ENCODE measurements at regions not wholly inside any gene's neighbourhood (a gene's known extent, or its start where the extent isn't known, plus 50 kb on each side); places are given as distances from the start of the nearest gene placed in this dataset.

- no peak for DNase-seq (ENCODE audit: low read depth in 3 of 3)
These were observed 69.0 kb upstream of the IL6 start for GRCh38 chr7:22658031-22658430.

- no peak for DNase-seq (ENCODE audit: low read depth in 3 of 3)
These were observed 69.5 kb upstream of the IL6 start for GRCh38 chr7:22657479-22657878.

GRCh38 chr7:22655781-22656180 lies 71.2 kb upstream of the IL6 start:
- DNase-seq (ENCODE audit: low read depth in 3 of 3) = no peak

DNA sequence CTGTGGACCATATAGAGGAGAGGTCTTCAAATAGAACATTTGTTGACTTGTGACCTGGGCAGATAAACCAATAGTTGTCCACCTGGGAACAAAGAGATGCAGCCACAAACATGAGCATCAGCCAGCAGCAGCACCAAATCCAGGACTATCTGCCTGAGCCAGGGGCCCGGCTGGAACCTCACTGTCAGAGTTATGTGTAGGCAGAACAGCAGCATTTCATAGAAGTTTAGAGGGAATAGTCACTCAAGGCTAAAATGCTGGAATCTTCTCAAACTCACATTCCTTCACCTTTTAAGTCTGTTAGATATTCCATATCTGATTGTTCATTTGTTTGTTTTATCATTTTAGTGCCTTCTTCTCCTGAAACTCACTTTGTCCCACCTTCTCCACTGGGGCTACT lies 72.2 kb upstream of the IL6 start:
- no peak for DNase-seq (ENCODE audit: low read depth in 3 of 3)

- DNase-seq (ENCODE audit: low read depth in 3 of 3) = no peak
These were observed 73.0 kb upstream of the IL6 start for GRCh38 chr7:22653951-22654350.

DNA sequence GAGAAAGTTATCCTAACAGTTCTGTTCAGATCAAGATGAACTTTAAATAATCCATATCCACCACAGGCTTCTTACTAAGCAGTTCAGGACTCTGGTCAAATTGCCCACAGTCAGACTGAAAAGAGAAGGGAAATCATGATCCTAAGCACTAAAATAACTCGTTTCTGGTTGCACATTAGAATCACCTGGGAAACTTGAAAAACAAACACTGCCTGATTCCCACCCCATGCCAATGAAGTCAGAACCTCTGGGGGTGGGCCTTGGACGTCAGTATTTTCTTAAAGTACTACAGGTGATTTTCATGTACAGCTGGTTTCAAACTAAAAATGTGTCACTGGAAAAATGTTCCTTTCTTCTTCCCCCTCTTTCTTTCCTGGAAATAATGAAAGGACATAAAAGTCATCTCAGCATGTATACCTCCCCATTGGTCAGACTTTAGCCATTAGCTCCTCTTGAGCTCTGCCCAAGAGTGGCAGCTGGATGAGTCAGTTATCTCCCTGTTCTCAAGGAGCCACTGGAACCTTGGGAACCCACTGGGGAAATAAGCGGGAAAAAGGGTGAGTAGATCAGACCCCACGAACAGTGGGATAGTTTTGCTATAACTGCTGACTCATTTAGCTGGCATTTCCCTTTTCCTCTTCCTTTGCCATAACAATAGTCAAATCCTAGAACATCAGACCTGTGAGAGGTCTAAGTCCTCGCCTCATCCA lies 75.3 kb upstream of the IL6 start:
- DNase-seq (ENCODE audit: low read depth in 3 of 3) = no peak

GRCh38 chr7:22651036-22651435 lies 76.0 kb upstream of the IL6 start:
- no peak for DNase-seq (ENCODE audit: low read depth in 3 of 3)

- DNase-seq (ENCODE audit: low read depth in 3 of 3) = no peak
These were observed 77.3 kb upstream of the IL6 start for GRCh38 chr7:22649686-22650085.

- no peak for DNase-seq (ENCODE audit: low read depth in 3 of 3)
These were observed 79.3 kb upstream of the IL6 start for GRCh38 chr7:22647451-22648257.

DNA sequence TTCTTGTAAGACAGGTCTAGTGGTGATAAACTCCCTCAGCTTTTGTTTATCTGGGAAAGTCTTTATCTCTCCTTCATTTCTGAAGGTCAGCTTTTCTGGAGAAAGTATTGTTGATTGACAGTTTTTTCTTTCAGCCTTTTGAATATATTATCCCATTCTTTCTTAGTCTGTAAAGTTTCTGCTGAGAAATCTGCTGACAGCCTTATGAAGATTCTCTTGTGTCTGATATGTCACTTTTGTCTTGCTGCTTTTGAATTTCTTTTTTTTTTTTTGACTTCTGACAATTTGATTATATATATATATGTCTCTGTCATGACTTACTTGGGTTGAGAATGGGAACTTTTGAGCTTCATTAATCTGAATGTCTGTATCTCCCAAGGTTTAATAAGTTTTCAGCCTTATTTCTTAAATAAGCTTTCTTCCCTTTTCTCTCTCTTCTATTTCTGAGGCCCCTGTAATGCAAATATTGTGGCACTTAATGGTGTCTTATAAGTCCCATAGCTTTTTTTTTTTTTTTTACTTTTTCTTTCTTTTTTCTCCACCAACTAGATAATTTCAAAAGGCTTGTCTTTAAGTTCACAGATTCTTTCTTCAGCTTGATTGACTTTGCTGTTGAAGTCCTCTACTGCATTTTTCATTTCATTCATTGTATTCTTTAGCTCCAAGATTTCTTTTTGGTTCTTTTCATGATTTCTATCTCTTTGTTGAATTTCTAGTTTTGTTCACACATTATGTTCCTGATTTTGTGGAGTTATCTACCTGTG lies 81.4 kb upstream of the IL6 start:
- no peak for DNase-seq (ENCODE audit: low read depth in 3 of 3)

DNA sequence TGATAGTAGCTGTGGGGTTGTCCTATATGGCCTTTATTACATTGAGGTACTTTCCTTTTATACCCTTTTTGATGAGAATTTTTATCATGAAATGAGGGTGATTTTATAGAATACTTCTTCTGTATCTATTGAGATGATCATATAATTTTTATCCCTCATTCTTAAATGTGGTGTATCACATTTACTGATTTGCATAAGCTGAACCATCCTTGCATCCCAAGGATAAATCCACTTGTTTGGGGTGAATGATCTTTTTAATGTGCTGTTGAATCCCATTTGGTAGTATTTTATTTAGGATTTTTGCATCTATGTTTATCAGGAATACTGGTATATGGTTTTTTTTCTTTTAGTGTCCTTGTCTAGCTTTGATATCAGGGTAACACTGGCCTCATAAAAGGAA lies 84.5 kb upstream of the IL6 start:
- no peak for DNase-seq (ENCODE audit: low read depth in 3 of 3)

DNA sequence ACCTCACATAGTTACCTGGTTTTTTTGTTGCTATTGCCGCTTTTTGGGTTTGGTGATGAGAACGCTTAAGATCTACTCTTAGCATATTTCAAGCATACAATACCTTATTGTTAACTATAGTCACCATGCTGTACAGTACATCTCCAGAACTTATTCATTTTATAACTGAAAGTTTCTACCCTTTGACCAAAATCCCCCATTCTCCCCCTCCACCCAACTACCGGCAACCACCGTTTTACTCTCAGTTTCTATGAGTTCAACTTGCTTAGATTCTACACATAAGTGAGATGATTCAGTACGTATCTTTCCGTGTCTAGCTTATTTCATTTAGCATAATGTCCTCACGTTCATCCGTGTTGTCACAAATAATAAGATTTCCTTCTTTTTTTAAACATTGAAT lies 86.7 kb upstream of the IL6 start:
- peak in 2 of 3 experiments; percentile 38 to 41 for DNase-seq (ENCODE audit: low read depth in 3 of 3)

GRCh38 chr7:22639396-22639795 lies 87.6 kb upstream of the IL6 start:
- no peak for DNase-seq (ENCODE audit: low read depth in 3 of 3)

DNA sequence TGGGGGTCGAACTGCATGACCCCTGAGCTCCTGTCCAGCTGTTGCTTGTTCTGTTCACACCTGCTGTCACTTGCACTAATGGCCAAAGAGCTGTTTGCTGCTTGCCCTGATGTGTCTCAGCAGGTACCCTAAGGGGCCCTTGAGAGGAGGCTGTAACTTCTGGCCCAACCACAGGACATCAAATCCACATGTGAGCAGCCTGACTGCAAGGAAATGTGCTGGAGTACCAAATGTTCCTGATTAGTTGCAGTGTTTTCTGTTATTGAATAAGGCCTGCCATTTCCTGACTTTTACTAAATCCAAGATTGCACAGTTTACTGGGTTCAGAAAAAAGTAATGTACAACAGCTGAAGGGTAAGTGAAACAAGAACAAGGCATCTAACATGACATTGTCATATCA lies 91.7 kb upstream of the IL6 start:
- DNase-seq (ENCODE audit: low read depth in 3 of 3) = no peak

DNA sequence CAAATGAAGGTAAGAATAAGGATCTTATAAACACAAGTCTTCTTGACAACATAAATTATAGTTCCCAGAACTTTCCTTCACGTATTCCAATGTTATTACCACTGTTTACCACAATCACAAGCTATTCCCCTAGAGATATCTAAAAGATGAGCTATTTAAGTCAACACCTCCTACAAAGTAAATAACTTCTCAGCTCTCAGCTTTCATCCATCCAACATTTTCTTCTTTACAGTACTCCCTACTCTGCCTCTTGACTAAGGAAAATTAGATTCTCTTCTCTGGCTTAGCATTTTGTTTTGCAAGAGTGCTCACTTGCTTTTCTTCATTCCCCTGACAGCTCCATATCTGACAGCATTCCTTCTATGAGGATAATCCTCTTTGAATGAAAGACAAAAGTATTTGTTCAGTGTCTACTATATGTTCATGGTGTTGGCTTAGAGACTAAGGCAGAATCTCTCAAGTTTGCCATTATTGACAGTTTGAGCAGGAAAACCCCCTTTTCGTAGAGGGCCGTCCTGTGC lies 93.0 kb upstream of the IL6 start:
- no peak for DNase-seq (ENCODE audit: low read depth in 3 of 3)

DNA sequence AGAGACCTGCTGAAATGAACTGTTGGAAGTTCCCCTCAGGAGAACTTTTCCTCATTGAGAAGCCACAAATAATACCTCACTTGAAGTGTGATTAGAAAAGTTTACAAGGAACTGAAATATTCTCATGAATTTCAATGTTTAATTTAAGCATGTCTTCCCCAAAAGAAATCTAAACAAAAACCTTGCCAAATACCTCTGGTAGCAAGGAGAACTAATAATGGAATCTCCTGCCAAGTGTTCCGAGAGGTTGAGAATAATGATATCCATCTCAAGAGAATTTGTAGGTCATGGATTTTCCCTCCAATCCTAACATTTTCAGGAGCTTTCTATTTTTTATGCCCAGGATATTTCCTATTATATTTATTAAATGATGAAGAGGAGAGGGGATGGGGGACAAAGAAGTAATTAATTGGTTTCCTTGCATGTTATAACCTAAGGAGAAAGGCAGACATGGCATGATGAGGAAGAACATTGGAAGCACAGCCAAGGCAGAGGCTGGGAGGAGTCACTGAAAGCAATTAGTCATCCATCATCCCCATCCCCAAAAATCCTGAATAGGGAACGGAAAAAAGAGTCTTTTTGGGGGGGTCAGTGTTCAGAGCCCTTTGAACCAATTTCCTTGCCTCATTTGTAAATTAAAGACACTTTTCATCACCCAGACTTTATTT lies 93.6 kb upstream of the IL6 start:
- DNase-seq (ENCODE audit: low read depth in 3 of 3) = no peak

DNA sequence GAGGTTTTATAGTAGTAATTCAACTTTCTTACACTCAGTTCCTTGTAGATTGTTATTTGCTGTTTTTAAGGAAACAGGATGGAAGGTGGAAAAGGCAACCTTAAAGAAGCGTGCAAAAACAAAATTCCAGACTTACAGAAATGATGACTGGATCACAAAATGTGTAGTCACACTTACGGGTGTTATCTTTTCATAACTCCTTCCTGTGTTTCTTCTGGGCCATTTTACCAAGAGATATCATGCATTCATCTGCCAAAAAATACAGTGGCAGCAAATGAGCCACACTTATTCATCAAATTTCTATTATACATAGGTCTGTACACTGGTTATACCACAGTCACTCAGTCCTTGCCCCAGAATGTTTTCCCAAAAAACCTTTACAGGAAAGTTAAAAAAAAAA lies 94.3 kb upstream of the IL6 start:
- DNase-seq (ENCODE audit: low read depth in 3 of 3) = no peak

- no peak for DNase-seq (ENCODE audit: low read depth in 3 of 3)
These were observed 95.3 kb upstream of the IL6 start for GRCh38 chr7:22631730-22632129.

GRCh38 chr7:22630069-22630468 lies 96.9 kb upstream of the IL6 start:
- DNase-seq (ENCODE audit: low read depth in 3 of 3) = no peak

GRCh38 chr7:22629056-22629455 lies 97.9 kb upstream of the IL6 start:
- DNase-seq (ENCODE audit: low read depth in 3 of 3) = no peak

GRCh38 chr7:22628112-22628511 lies 98.9 kb upstream of the IL6 start:
- no peak for DNase-seq (ENCODE audit: low read depth in 3 of 3)

DNA sequence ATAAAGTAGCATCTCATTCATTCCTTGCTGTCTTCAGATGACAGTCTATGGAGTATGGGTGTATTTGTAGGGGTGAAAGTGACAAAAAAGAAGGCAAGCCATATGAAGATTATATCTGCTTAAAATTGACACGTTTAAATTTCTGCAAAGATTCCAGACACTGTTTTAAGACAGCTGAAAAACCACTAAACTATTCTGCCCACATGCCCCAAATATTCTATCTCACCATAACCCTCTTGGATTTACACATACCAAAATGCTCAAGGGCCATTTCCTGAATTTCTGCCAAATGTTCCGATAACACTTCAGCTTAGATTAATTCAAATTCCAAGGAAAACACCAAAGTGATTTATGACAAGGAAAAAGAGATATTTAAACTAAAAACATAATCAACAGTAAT lies 99.9 kb upstream of the IL6 start:
- DNase-seq (ENCODE audit: low read depth in 3 of 3) = no peak
